BE2C (cell line): ENCODE measurements at regions not wholly inside any gene's neighbourhood (a gene's known extent, or its start where the extent isn't known, plus 50 kb on each side); places are given as distances from the start of the nearest gene placed in this dataset.

ENCODE experiments used
- DNase-seq: peaks from one replicate; pipeline ENCODE4 v3.0.0-alpha.2; 2020
- H3K27me3 ChIP-seq: fragments of 250-450 bp; sonication (Bioruptor Pico); 2 replicates; pipeline ENCODE4 v1.5.1; 2020; ENCODE audit warnings: mild to moderate bottlenecking
- H3K36me3 ChIP-seq: fragments of 250-450 bp; sonication (Bioruptor Pico); 2 replicates; pipeline ENCODE4 v1.5.1; 2020; ENCODE audit warnings: mild to moderate bottlenecking
- H3K4me1 ChIP-seq: fragments of 250-450 bp; sonication (Bioruptor Pico); 2 replicates; pipeline ENCODE4 v1.5.1; 2020
- H3K4me3 ChIP-seq: 2 replicates; pipeline ENCODE4 v1.5.1; 2011; ENCODE audit warnings: low read depth, low read length
- H3K9me3 ChIP-seq: fragments of 250-450 bp; sonication (Bioruptor Pico); 2 replicates; pipeline ENCODE4 v1.5.1; 2020
- CTCF ChIP-seq: IDR thresholded peaks from 2 replicates; pipeline ENCODE4 v1.5.1; 2012; ENCODE audit warnings: mild to moderate bottlenecking, low read depth, low read length

- TF ChIP-seq CTCF = no peak
- H3K9me3 ChIP-seq = no peaks in the 10 kb centered on the region
- H3K36me3 ChIP-seq = no peaks in the 10 kb centered on the region
- no peaks in the 10 kb centered on the region for H3K27me3 ChIP-seq
- no peaks in the 10 kb centered on the region for H3K4me1 ChIP-seq
- H3K4me3 ChIP-seq = no peak overlapping the region
- peak; percentile 13 for DNase-seq
Observed at GRCh38 chr13:47241446-47241845, 344.6 kb upstream of the HTR2A start.

- H3K36me3 ChIP-seq = no peaks in the 10 kb centered on the region
- H3K4me3 ChIP-seq = no peak overlapping the region
- 0 out of 2 replicates have a peak, but pooled peaks cover 3% of the 10 kb centered on the region for H3K9me3 ChIP-seq
- no peaks in the 10 kb centered on the region for H3K27me3 ChIP-seq
- no peak for DNase-seq
- TF ChIP-seq CTCF = no peak
- no peaks in the 10 kb centered on the region for H3K4me1 ChIP-seq
Observed at GRCh38 chr13:47239025-47239424, 342.2 kb upstream of the HTR2A start.

- H3K4me1 ChIP-seq = no peaks in the 10 kb centered on the region
- no peaks in the 10 kb centered on the region for H3K36me3 ChIP-seq
- 0 out of 2 replicates have a peak, but pooled peaks cover 3% of the 10 kb centered on the region for H3K9me3 ChIP-seq
- H3K4me3 ChIP-seq = no peak overlapping the region
- no peak for TF ChIP-seq CTCF
- H3K27me3 ChIP-seq = no peaks in the 10 kb centered on the region
- no peak for DNase-seq
Observed at GRCh38 chr13:47237571-47237970, 340.7 kb upstream of the HTR2A start.

- DNase-seq = no peak
- no peaks in the 10 kb centered on the region for H3K4me1 ChIP-seq
- no peaks in the 10 kb centered on the region for H3K27me3 ChIP-seq
- TF ChIP-seq CTCF = no peak
- H3K36me3 ChIP-seq = no peaks in the 10 kb centered on the region
- 0 out of 2 replicates have a peak, but pooled peaks cover 3% of the 10 kb centered on the region for H3K9me3 ChIP-seq
- no peak overlapping the region for H3K4me3 ChIP-seq
Observed at GRCh38 chr13:47233734-47234133, 336.9 kb upstream of the HTR2A start.

- no peaks in the 10 kb centered on the region for H3K4me1 ChIP-seq
- H3K4me3 ChIP-seq = no peak overlapping the region
- TF ChIP-seq CTCF = no peak
- DNase-seq = no peak
- no peaks in the 10 kb centered on the region for H3K27me3 ChIP-seq
- H3K36me3 ChIP-seq = no peaks in the 10 kb centered on the region
- H3K9me3 ChIP-seq = 0 out of 2 replicates have a peak, but pooled peaks cover 3% of the 10 kb centered on the region
Observed at GRCh38 chr13:47232516-47232915, 335.7 kb upstream of the HTR2A start.

GRCh38 chr13:47230155-47230554 lies 333.3 kb upstream of the HTR2A start:
- TF ChIP-seq CTCF = no peak
- Histone ChIP-seq H3K4me1 (no peaks in the 10 kb centered on the region), H3K36me3 (no peaks in the 10 kb centered on the region), H3K27me3 (no peaks in the 10 kb centered on the region), H3K4me3 (no peak overlapping the region), H3K9me3 (no peaks in the 10 kb centered on the region)
- no peak for DNase-seq
